ENCODE measurements at regions not wholly inside any gene's neighbourhood (a gene's known extent, or its start where the extent isn't known, plus 50 kb on each side); places are given as distances from the start of the nearest gene placed in this dataset.
"Not testable (repeated sequence)": the region's sequence is repeated elsewhere in the genome, so short reads cannot be mapped to it uniquely, and the experiment has no call there.

DNA sequence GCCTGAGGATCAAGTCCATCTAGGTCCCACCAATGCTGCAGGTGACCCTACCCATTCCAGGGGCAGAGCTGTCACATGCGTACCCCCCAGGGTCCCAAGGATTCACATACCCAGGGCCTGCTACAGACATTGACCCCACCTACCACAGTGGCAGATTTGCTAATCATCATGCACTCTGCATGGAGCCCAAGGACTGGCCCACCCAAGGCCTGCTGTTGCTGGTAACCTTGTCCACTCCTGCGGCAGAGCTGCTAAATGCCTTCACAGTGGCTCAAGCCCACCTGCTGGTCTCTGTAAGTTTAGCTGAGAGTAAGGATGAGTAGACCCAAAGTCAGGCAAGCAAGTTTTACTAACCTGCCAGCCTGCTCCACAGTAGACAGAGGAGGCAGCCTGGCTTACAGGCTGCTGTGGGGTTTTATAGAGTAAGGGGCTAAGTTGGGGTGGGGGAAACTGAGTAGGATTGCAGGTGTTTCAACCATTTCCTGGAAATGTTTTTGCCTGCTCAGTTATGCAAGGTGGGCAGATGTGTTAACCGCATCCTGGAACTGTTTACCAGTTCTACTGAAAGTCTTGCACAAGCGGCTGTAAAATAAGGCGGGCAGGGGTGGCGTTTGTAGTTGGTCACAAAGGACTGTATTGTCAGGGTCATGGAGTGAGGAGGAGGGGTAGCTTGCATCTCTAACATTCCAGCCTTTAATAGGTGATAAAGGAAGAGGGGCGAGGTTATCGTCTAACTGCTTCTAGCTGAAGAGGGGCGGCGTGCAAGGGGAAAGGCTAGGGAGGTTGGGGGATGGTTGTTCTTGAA, 2163.5 kb upstream of the WWC1 start:
- WGBS, 2 donors (ENCODE audit: low coverage in 1 of 2), result 60 to 70% methylated on average over 3 to 10 of the region's 10 CpGs
- DNase-seq, result no peak
- intact Hi-C loops (cut with DNase I; ENCODE audit: low total_unique reads), result no loop called here
- in situ Hi-C loops (cut with MboI; ENCODE audit: low pct_ligation_motif_present in 1 of 4, low pct_unique_long_range_greater_than_20kb in 1 of 4, low sequenced_read_pairs in 3 of 4), result no loop called here
- no peaks in the 10 kb centered on the region for H3K9me3 ChIP-seq
- TF ChIP-seq, protein P1, sequence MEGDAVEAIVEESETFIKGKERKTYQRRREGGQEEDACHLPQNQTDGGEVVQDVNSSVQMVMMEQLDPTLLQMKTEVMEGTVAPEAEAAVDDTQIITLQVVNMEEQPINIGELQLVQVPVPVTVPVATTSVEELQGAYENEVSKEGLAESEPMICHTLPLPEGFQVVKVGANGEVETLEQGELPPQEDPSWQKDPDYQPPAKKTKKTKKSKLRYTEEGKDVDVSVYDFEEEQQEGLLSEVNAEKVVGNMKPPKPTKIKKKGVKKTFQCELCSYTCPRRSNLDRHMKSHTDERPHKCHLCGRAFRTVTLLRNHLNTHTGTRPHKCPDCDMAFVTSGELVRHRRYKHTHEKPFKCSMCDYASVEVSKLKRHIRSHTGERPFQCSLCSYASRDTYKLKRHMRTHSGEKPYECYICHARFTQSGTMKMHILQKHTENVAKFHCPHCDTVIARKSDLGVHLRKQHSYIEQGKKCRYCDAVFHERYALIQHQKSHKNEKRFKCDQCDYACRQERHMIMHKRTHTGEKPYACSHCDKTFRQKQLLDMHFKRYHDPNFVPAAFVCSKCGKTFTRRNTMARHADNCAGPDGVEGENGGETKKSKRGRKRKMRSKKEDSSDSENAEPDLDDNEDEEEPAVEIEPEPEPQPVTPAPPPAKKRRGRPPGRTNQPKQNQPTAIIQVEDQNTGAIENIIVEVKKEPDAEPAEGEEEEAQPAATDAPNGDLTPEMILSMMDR (IDR thresholded peaks at IDR 0.05), result no peak
- TF ChIP-seq POLR2AphosphoS5 (IDR thresholded peaks at IDR 0.05) (no peak), EP300 (IDR thresholded peaks at IDR 0.05; ENCODE audit: low read depth) (no peak), POLR2A (IDR thresholded peaks at IDR 0.05) (no peak)
- H3K27ac ChIP-seq, result no peak overlapping the region
- no peak overlapping the region for H3K4me3 ChIP-seq
- no peaks in the 10 kb centered on the region for H3K27me3 ChIP-seq
- no peaks in the 10 kb centered on the region for H3K4me1 ChIP-seq
- H3K36me3 ChIP-seq, result no peaks in the 10 kb centered on the region

DNA sequence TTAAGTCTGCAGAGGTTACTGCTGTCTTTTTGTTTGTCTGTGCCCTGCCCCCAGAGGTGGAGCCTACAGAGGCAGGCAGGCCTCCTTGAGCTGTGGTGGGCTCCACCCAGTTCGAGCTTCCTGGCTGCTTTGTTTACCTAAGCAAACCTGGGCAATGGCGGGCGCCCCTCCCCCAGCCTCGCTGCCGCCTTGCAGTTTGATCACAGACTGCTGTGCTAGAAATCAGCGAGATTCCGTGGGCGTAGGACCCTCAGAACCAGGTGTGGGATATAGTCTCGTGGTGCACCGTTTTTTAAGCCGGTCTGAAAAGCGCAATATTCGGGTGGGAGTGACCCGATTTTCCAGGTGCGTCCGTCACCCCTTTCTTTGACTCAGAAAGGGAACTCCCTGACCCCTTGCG, 2146.3 kb upstream of the WWC1 start:
- intact Hi-C loops (cut with DNase I; ENCODE audit: low total_unique reads); H3K27ac ChIP-seq; DNase-seq; H3K4me3 ChIP-seq; in situ Hi-C loops (cut with MboI; ENCODE audit: low pct_ligation_motif_present in 1 of 4, low pct_unique_long_range_greater_than_20kb in 1 of 4, low sequenced_read_pairs in 3 of 4); H3K4me1 ChIP-seq; H3K9me3 ChIP-seq; H3K36me3 ChIP-seq; H3K27me3 ChIP-seq: not testable (repeated sequence)
- 87 to 100% methylated on average over 1 to 17 of the region's 17 CpGs for WGBS, 2 donors (ENCODE audit: low coverage in 1 of 2)

DNA sequence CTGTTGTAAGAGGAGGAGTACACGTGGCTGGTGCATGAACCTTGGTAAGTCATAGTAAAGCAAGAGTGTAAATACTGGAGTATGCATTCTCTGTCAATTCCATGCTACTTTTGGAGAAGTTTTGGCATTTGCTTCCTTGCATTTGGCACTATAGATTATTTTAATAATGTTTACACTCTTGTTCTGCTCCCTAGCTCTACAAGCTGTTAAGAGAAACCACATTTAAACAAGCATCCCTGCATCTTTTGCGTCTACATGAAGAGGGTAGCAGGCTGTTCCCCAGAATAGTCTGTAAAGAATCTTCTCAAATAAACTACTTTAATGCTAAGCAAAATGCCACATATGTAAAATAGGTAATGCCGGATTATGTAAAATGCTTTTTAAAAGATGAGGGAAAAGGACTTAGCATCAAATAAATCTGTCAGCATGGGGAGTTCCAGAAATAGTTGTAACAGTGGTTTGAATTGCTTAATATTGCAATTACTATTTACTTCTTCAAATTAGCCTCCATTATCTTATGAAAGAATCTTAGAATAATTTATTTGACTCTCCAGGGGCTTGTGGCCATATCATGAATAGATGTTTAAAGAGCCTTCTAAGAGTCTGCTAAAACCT, 2127.3 kb upstream of the WWC1 start:
- intact Hi-C loops (cut with DNase I; ENCODE audit: low total_unique reads) (no loop called here), in situ Hi-C loops (cut with MboI; ENCODE audit: low pct_ligation_motif_present in 1 of 4, low pct_unique_long_range_greater_than_20kb in 1 of 4, low sequenced_read_pairs in 3 of 4) (no loop called here)
- Histone ChIP-seq H3K9me3 (no peaks in the 10 kb centered on the region), H3K27ac (no peak overlapping the region), H3K4me3 (no peak overlapping the region), H3K36me3 (no peaks in the 10 kb centered on the region), H3K27me3 (no peaks in the 10 kb centered on the region), H3K4me1 (no peaks in the 10 kb centered on the region)
- TF ChIP-seq, protein P1 (IDR thresholded peaks at IDR 0.05), result no peak
- TF ChIP-seq POLR2A (IDR thresholded peaks at IDR 0.05), result no peak
- no peak for TF ChIP-seq EP300 (IDR thresholded peaks at IDR 0.05; ENCODE audit: low read depth)
- no peak for TF ChIP-seq POLR2AphosphoS5 (IDR thresholded peaks at IDR 0.05)
- no peak for DNase-seq
- WGBS, 2 donors (ENCODE audit: low coverage in 1 of 2), result 39 to 61% methylated on average over 3 of the region's 3 CpGs

DNA sequence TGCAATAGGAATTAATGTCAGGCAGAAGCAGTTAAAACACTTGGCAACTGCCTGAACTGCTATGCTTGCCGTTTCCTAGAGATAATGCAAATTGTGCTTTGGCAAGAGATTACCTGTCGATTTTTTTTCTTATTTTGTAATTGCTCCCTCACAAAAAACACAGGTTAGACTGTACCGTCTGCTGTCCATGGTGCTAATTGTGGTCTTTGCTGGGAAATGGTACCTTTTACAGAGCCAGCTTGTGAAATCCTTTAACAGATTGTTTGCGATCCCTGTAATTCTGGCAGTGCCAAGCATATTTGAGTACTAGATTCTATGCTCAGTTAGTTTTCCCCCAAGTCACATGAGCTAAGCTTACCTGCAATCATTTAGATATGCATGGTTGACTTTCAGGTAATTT, 2125.8 kb upstream of the WWC1 start:
- DNase-seq, result no peak
- H3K4me3 ChIP-seq, result no peak overlapping the region
- intact Hi-C loops (cut with DNase I; ENCODE audit: low total_unique reads) (no loop called here), in situ Hi-C loops (cut with MboI; ENCODE audit: low pct_ligation_motif_present in 1 of 4, low pct_unique_long_range_greater_than_20kb in 1 of 4, low sequenced_read_pairs in 3 of 4) (no loop called here)
- WGBS, 2 donors (ENCODE audit: low coverage in 1 of 2), result 34 to 39% methylated on average over 4 of the region's 4 CpGs
- no peaks in the 10 kb centered on the region for H3K27me3 ChIP-seq
- H3K36me3 ChIP-seq, result no peaks in the 10 kb centered on the region
- TF ChIP-seq POLR2A (IDR thresholded peaks at IDR 0.05), result no peak
- H3K4me1 ChIP-seq, result no peaks in the 10 kb centered on the region
- no peak overlapping the region for H3K27ac ChIP-seq
- H3K9me3 ChIP-seq, result no peaks in the 10 kb centered on the region

DNA sequence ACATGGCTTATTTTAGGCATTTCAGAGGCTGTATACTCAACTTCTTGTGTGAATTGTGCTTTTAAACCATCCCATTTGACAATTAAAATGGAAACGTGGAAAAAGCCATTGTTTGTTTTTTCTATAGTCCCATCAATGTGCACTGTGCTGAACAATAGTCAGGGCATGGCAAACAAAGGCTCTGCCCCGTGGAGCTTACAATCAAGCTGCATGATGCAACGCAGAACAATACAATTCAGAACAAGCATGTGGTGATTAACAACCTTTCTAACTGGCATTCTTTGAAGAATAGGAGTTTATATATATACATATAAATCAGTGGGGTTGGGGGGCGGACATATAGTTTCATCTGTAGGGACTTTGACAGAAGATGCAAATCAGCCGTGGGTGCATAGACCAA, 2125.4 kb upstream of the WWC1 start:
- in situ Hi-C loops (cut with MboI; ENCODE audit: low pct_ligation_motif_present in 1 of 4, low pct_unique_long_range_greater_than_20kb in 1 of 4, low sequenced_read_pairs in 3 of 4), result no loop called here
- no peaks in the 10 kb centered on the region for H3K27me3 ChIP-seq
- no peaks in the 10 kb centered on the region for H3K4me1 ChIP-seq
- H3K4me3 ChIP-seq, result no peak overlapping the region
- no peaks in the 10 kb centered on the region for H3K9me3 ChIP-seq
- no peak overlapping the region for H3K27ac ChIP-seq
- WGBS, 2 donors (ENCODE audit: low coverage in 1 of 2), result 47 to 55% methylated on average over 4 to 5 of the region's 5 CpGs
- TF ChIP-seq POLR2A (IDR thresholded peaks at IDR 0.05), result no peak
- TF ChIP-seq POLR2AphosphoS5 (IDR thresholded peaks at IDR 0.05), result no peak
- TF ChIP-seq EP300 (IDR thresholded peaks at IDR 0.05; ENCODE audit: low read depth), result no peak
- TF ChIP-seq, protein P1 (IDR thresholded peaks at IDR 0.05), result no peak
- intact Hi-C loops (cut with DNase I; ENCODE audit: low total_unique reads), result no loop called here
- no peaks in the 10 kb centered on the region for H3K36me3 ChIP-seq
- DNase-seq, result no peak

Data from transverse colon (tissue), 4 donors.